ENCODE measurements at regions not wholly inside any gene's neighbourhood (a gene's known extent, or its start where the extent isn't known, plus 50 kb on each side); places are given as distances from the start of the nearest gene placed in this dataset.
"Not testable (repeated sequence)": the region's sequence is repeated elsewhere in the genome, so short reads cannot be mapped to it uniquely, and the experiment has no call there.

GRCh38 chr5:93224624-93225023 lies 356.4 kb downstream of the NR2F1-AS1 start:
- FAIRE-seq (no peak), DNase-seq (no peak)
- Histone ChIP-seq H3K4me3 (ENCODE audit: low read length in 3 of 3) (no peak overlapping the region), H3K27ac (ENCODE audit: low read depth in 2 of 2, low read length in 2 of 2) (no peak overlapping the region), H3K9ac (ENCODE audit: low read length in 3 of 3) (no peak overlapping the region), H3K27me3 (ENCODE audit: control insufficient read depth, insufficient read depth, low read length) (no peaks in the 10 kb centered on the region), H3K36me3 (ENCODE audit: control insufficient read depth in 2 of 3, insufficient read depth in 3 of 3, low read length in 3 of 3) (no peaks in the 10 kb centered on the region), H3K4me1 (ENCODE audit: control insufficient read depth in 2 of 3, insufficient read depth in 2 of 3, low read depth in 1 of 3, low read length in 3 of 3) (no peaks in the 10 kb centered on the region), H3K9me3 (ENCODE audit: control insufficient read depth in 2 of 3, insufficient read depth in 1 of 3, low read length in 3 of 3) (no peaks in the 10 kb centered on the region)
- TF ChIP-seq CTCF (IDR thresholded peaks at IDR 0.05; ENCODE audit: borderline replicate concordance, extremely low read depth, insufficient read depth): no peak
- intact Hi-C loops (cut with DNase I): no loop called here

GRCh38 chr5:93221773-93222172 lies 359.2 kb downstream of the NR2F1-AS1 start:
- Histone ChIP-seq H3K9me3 (ENCODE audit: control insufficient read depth in 2 of 3, insufficient read depth in 1 of 3, low read length in 3 of 3) (no peaks in the 10 kb centered on the region), H3K36me3 (ENCODE audit: control insufficient read depth in 2 of 3, insufficient read depth in 3 of 3, low read length in 3 of 3) (no peaks in the 10 kb centered on the region), H3K9ac (ENCODE audit: low read length in 3 of 3) (no peak overlapping the region), H3K27ac (ENCODE audit: low read depth in 2 of 2, low read length in 2 of 2) (no peak overlapping the region), H3K4me3 (ENCODE audit: low read length in 3 of 3) (no peak overlapping the region), H3K27me3 (ENCODE audit: control insufficient read depth, insufficient read depth, low read length) (no peaks in the 10 kb centered on the region), H3K4me1 (ENCODE audit: control insufficient read depth in 2 of 3, insufficient read depth in 2 of 3, low read depth in 1 of 3, low read length in 3 of 3) (no peaks in the 10 kb centered on the region)
- intact Hi-C loops (cut with DNase I): no loop called here
- TF ChIP-seq CTCF (IDR thresholded peaks at IDR 0.05; ENCODE audit: borderline replicate concordance, extremely low read depth, insufficient read depth): no peak
- no peak for FAIRE-seq
- no peak for DNase-seq

- Histone ChIP-seq H3K27ac (ENCODE audit: low read depth in 2 of 2, low read length in 2 of 2) (no peak overlapping the region), H3K36me3 (ENCODE audit: control insufficient read depth in 2 of 3, insufficient read depth in 3 of 3, low read length in 3 of 3) (no peaks in the 10 kb centered on the region), H3K4me3 (ENCODE audit: low read length in 3 of 3) (no peak overlapping the region), H3K9me3 (ENCODE audit: control insufficient read depth in 2 of 3, insufficient read depth in 1 of 3, low read length in 3 of 3) (no peaks in the 10 kb centered on the region), H3K4me1 (ENCODE audit: control insufficient read depth in 2 of 3, insufficient read depth in 2 of 3, low read depth in 1 of 3, low read length in 3 of 3) (no peaks in the 10 kb centered on the region), H3K27me3 (ENCODE audit: control insufficient read depth, insufficient read depth, low read length) (no peaks in the 10 kb centered on the region), H3K9ac (ENCODE audit: low read length in 3 of 3) (no peak overlapping the region)
- DNase-seq: no peak
- TF ChIP-seq CTCF (IDR thresholded peaks at IDR 0.05; ENCODE audit: borderline replicate concordance, extremely low read depth, insufficient read depth): no peak
- no peak for FAIRE-seq
- intact Hi-C loops (cut with DNase I): no loop called here
Measured at GRCh38 chr5:93220431-93220830, 360.6 kb downstream of the NR2F1-AS1 start.

- H3K4me3 ChIP-seq (ENCODE audit: low read length in 3 of 3): no peak overlapping the region
- H3K9me3 ChIP-seq (ENCODE audit: control insufficient read depth in 2 of 3, insufficient read depth in 1 of 3, low read length in 3 of 3): no peaks in the 10 kb centered on the region
- no peak overlapping the region for H3K9ac ChIP-seq (ENCODE audit: low read length in 3 of 3)
- H3K36me3 ChIP-seq (ENCODE audit: control insufficient read depth in 2 of 3, insufficient read depth in 3 of 3, low read length in 3 of 3): no peaks in the 10 kb centered on the region
- H3K27me3 ChIP-seq (ENCODE audit: control insufficient read depth, insufficient read depth, low read length): no peaks in the 10 kb centered on the region
- TF ChIP-seq CTCF (IDR thresholded peaks at IDR 0.05; ENCODE audit: borderline replicate concordance, extremely low read depth, insufficient read depth): no peak
- no peak overlapping the region for H3K27ac ChIP-seq (ENCODE audit: low read depth in 2 of 2, low read length in 2 of 2)
- DNase-seq: no peak
- intact Hi-C loops (cut with DNase I): no loop called here
- H3K4me1 ChIP-seq (ENCODE audit: control insufficient read depth in 2 of 3, insufficient read depth in 2 of 3, low read depth in 1 of 3, low read length in 3 of 3): no peaks in the 10 kb centered on the region
- FAIRE-seq: no peak
Measured at GRCh38 chr5:93219641-93220145, 361.3 kb downstream of the NR2F1-AS1 start.

- H3K27ac ChIP-seq (ENCODE audit: low read depth in 2 of 2, low read length in 2 of 2); H3K4me3 ChIP-seq (ENCODE audit: low read length in 3 of 3); H3K9me3 ChIP-seq (ENCODE audit: control insufficient read depth in 2 of 3, insufficient read depth in 1 of 3, low read length in 3 of 3); H3K36me3 ChIP-seq (ENCODE audit: control insufficient read depth in 2 of 3, insufficient read depth in 3 of 3, low read length in 3 of 3); intact Hi-C loops (cut with DNase I); H3K9ac ChIP-seq (ENCODE audit: low read length in 3 of 3); H3K27me3 ChIP-seq (ENCODE audit: control insufficient read depth, insufficient read depth, low read length); FAIRE-seq; DNase-seq; H3K4me1 ChIP-seq (ENCODE audit: control insufficient read depth in 2 of 3, insufficient read depth in 2 of 3, low read depth in 1 of 3, low read length in 3 of 3): not testable (repeated sequence)
Measured at GRCh38 chr5:93213111-93213794, 367.8 kb downstream of the NR2F1-AS1 start.
